ENCODE measurements at regions not wholly inside any gene's neighbourhood (a gene's known extent, or its start where the extent isn't known, plus 50 kb on each side); places are given as distances from the start of the nearest gene placed in this dataset.

DNA sequence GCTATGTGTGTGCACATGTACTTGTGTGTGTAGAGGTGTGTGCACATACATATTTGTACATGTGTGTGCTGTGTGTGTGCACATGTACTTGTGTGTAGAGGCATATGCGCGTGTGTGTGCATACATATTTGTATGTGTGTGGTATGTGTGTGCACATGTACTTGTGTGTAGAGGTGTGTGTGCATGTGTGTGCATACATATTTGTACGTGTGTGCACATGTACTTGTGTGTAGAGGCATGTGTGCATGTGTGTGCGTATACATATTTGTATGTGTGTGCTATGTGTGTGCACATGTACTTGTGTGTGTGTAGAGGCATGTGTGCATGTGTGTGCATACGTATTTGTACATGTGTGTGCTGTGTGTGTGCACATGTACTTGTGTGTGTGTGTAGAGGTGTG lies 291.9 kb downstream of the AJAP1 start:
- Histone ChIP-seq H3K27ac (ENCODE audit: control insufficient read depth, insufficient read depth) (no peak overlapping the region), H3K4me2 (ENCODE audit: control insufficient read depth, insufficient read depth) (no peak overlapping the region), H3K79me2 (ENCODE audit: control insufficient read depth, insufficient read depth, low read length) (no peaks in the 10 kb centered on the region), H3K9ac (ENCODE audit: control insufficient read depth, insufficient read depth, low read length) (no peak overlapping the region), H2AFZ (ENCODE audit: control insufficient read depth, low read depth, low read length) (no peak overlapping the region), H3K4me3 (no peak overlapping the region), H4K20me1 (ENCODE audit: control insufficient read depth, insufficient read depth) (no peaks in the 10 kb centered on the region), H3K27me3 (replicated peaks in 1 of 2; ENCODE audit: control insufficient read depth in 2 of 2, insufficient read depth in 2 of 2, low read length in 1 of 2) (no peaks in the 10 kb centered on the region; a peak in 1 of 4 replicates), H3K9me3 (replicated peaks; ENCODE audit: control insufficient read depth, insufficient read depth, low read length) (no peaks in the 10 kb centered on the region; the same call in 2 of the 3 replicates), H3K4me1 (ENCODE audit: control insufficient read depth, insufficient read depth, low read length) (no peaks in the 10 kb centered on the region), H3K36me3 (ENCODE audit: control insufficient read depth in 2 of 2, insufficient read depth in 2 of 2, low read length in 1 of 2) (no peaks in the 10 kb centered on the region)
- BruUV-seq (replicated peaks), result no TSS peak
- TF ChIP-seq, protein P1, sequence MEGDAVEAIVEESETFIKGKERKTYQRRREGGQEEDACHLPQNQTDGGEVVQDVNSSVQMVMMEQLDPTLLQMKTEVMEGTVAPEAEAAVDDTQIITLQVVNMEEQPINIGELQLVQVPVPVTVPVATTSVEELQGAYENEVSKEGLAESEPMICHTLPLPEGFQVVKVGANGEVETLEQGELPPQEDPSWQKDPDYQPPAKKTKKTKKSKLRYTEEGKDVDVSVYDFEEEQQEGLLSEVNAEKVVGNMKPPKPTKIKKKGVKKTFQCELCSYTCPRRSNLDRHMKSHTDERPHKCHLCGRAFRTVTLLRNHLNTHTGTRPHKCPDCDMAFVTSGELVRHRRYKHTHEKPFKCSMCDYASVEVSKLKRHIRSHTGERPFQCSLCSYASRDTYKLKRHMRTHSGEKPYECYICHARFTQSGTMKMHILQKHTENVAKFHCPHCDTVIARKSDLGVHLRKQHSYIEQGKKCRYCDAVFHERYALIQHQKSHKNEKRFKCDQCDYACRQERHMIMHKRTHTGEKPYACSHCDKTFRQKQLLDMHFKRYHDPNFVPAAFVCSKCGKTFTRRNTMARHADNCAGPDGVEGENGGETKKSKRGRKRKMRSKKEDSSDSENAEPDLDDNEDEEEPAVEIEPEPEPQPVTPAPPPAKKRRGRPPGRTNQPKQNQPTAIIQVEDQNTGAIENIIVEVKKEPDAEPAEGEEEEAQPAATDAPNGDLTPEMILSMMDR (IDR thresholded peaks at IDR 0.05 in 2 of 3, conservative IDR thresholded peaks at IDR 0.05 in 1 of 3; ENCODE audit: control insufficient read depth in 2 of 3, extremely low read depth in 1 of 3, insufficient read depth in 1 of 3, low read depth in 3 of 3, low read length in 3 of 3), result no peak
- TF ChIP-seq TAF1 (IDR thresholded peaks at IDR 0.05; ENCODE audit: borderline replicate concordance, low read depth, low read length) (no peak), HDGF (IDR thresholded peaks at IDR 0.05) (no peak), POLR2A (IDR thresholded peaks at IDR 0.05; ENCODE audit: low read depth, low read length) (no peak), MYB (IDR thresholded peaks at IDR 0.05; ENCODE audit: borderline replicate concordance, low read depth, low read length) (no peak), MEF2A (IDR thresholded peaks at IDR 0.05; ENCODE audit: insufficient read depth, low read depth, low read length) (no peak), SMAD5 (IDR thresholded peaks at IDR 0.05; ENCODE audit: low read depth) (no peak), NR2C2 (IDR thresholded peaks at IDR 0.05; ENCODE audit: borderline replicate concordance, control insufficient read depth, insufficient read length, low read depth) (no peak), RFX5 (IDR thresholded peaks at IDR 0.05; ENCODE audit: low read depth, low read length) (no peak)
- TF ChIP-seq, protein P2, sequence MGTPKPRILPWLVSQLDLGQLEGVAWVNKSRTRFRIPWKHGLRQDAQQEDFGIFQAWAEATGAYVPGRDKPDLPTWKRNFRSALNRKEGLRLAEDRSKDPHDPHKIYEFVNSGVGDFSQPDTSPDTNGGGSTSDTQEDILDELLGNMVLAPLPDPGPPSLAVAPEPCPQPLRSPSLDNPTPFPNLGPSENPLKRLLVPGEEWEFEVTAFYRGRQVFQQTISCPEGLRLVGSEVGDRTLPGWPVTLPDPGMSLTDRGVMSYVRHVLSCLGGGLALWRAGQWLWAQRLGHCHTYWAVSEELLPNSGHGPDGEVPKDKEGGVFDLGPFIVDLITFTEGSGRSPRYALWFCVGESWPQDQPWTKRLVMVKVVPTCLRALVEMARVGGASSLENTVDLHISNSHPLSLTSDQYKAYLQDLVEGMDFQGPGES (IDR thresholded peaks at IDR 0.05), result no peak
- TF ChIP-seq, protein P3, sequence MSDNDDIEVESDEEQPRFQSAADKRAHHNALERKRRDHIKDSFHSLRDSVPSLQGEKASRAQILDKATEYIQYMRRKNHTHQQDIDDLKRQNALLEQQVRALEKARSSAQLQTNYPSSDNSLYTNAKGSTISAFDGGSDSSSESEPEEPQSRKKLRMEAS (IDR thresholded peaks at IDR 0.05; ENCODE audit: low read depth, low read length), result no peak
- ChIA-PET RAD21 (ENCODE audit: unreplicated experiment) (no interaction called here), SMC1A (ENCODE audit: uncharacterized antibody, unreplicated experiment) (no interaction called here), POLR2A (no interaction called here), CTCF (interaction anchor here (0.7 kb wide), 1 partner anchor 23 kb away, joined by 3 read pairs; no protein-coding TSS in a partner anchor)
- 39% methylated on average over 5 of the region's 5 CpGs for WGBS (ENCODE audit: insufficient coverage, insufficient replicate concordance, low lambda C conversion rate, missing lambda C conversion rate)
- no peak for FAIRE-seq
- intact Hi-C loops (cut with micrococcal nuclease; ENCODE audit: unreplicated experiment), result no loop called here
- in situ Hi-C loops (cut with MboI), result loop anchor here (5.0 kb wide), 1 partner anchor 41 kb away; no protein-coding TSS in a partner anchor
- DNase-seq (ENCODE audit: low read depth, low spot score), result no peak
- ATAC-seq, result no peak
